Central memory CD8-positive, alpha-beta T cell (primary cell): ENCODE measurements at regions not wholly inside any gene's neighbourhood (a gene's known extent, or its start where the extent isn't known, plus 50 kb on each side); places are given as distances from the start of the nearest gene placed in this dataset.
"Not testable (repeated sequence)": the region's sequence is repeated elsewhere in the genome, so short reads cannot be mapped to it uniquely, and the experiment has no call there.

ENCODE experiments used
- ATAC-seq: fragments of 150-1000 bp; cut with Tn5 transposase; replicated peaks from 2 replicates; pipeline ENCODE4 v1.10.0; 2022; ENCODE audit warnings: mild to moderate bottlenecking, moderate FRiP score, moderate number of reproducible peaks; ENCODE audit not compliant: poor library complexity, severe bottlenecking; ENCODE audit errors: extremely low read depth
- DNase-seq, 2 donors: peaks; one replicate each; pipeline ENCODE4 v3.0.0; 2021; ENCODE audit warnings: low spot score in 2 of 2
- H3K27ac Mint-ChIP-seq: one replicate; pipeline ENCODE4 v1.8.0; 2022; ENCODE audit warnings: low read depth, mild to moderate bottlenecking, moderate library complexity, mixed read lengths
- H3K27me3 Mint-ChIP-seq: one replicate; pipeline ENCODE4 v1.8.0; 2022; ENCODE audit warnings: mixed read lengths
- H3K36me3 Mint-ChIP-seq: one replicate; pipeline ENCODE4 v1.8.0; 2022; ENCODE audit warnings: mild to moderate bottlenecking, moderate library complexity, mixed read lengths; ENCODE audit not compliant: insufficient read depth
- H3K4me1 Mint-ChIP-seq: one replicate; pipeline ENCODE4 v1.8.0; 2022; ENCODE audit warnings: mixed read lengths
- H3K4me3 Mint-ChIP-seq: one replicate; pipeline ENCODE4 v1.8.0; 2022; ENCODE audit warnings: mild to moderate bottlenecking, moderate library complexity, mixed read lengths
- H3K9me3 Mint-ChIP-seq: one replicate; pipeline ENCODE4 v1.8.0; 2022; ENCODE audit warnings: mixed read lengths

DNA sequence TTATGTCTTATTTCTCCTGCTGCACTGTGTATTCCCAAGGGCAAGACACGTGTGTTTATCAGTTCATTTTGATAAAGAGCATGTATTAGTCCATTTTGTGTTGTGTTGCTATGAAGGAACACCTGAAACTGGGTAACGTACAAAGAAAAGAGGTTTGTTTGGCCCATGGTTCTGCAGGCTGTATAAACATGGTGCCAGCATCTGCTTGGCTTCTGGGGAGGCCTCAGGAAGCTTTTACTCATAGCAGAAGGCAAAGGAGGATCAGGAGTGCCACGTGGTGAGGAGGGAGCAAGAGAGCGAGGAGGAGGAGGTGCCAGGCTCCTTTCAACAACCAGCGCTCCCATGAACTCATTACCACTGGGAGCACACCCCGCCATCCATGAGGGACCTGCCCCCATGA is 214.0 kb downstream of the UQCRFS1 start:
- Mint-ChIP-seq H3K4me1 (no peaks in the 10 kb centered on the region), H3K4me3 (no peak overlapping the region), H3K27me3 (peaks cover 31% of the 10 kb centered on the region), H3K9me3 (peaks cover 8% of the 10 kb centered on the region), H3K36me3 (no peaks in the 10 kb centered on the region), H3K27ac (no peak overlapping the region)
- ATAC-seq: no peak
- no peak for DNase-seq

- not testable (repeated sequence) for H3K27ac Mint-ChIP-seq, ATAC-seq, H3K36me3 Mint-ChIP-seq, DNase-seq, H3K4me3 Mint-ChIP-seq, H3K4me1 Mint-ChIP-seq
- H3K9me3 Mint-ChIP-seq: peaks cover 16% of the 10 kb centered on the region
- H3K27me3 Mint-ChIP-seq: peaks cover 31% of the 10 kb centered on the region
These were observed 215.1 kb downstream of the UQCRFS1 start for GRCh38 chr19:28997866-28998265.

GRCh38 chr19:28990522-28990921 is 222.4 kb downstream of the UQCRFS1 start:
- no peaks in the 10 kb centered on the region for H3K36me3 Mint-ChIP-seq
- peaks cover 12% of the 10 kb centered on the region for H3K9me3 Mint-ChIP-seq
- H3K4me1 Mint-ChIP-seq: no peaks in the 10 kb centered on the region
- H3K27me3 Mint-ChIP-seq: peaks cover 18% of the 10 kb centered on the region
- no peak for ATAC-seq
- no peak for DNase-seq
- no peak overlapping the region for H3K4me3 Mint-ChIP-seq
- H3K27ac Mint-ChIP-seq: no peak overlapping the region

DNA sequence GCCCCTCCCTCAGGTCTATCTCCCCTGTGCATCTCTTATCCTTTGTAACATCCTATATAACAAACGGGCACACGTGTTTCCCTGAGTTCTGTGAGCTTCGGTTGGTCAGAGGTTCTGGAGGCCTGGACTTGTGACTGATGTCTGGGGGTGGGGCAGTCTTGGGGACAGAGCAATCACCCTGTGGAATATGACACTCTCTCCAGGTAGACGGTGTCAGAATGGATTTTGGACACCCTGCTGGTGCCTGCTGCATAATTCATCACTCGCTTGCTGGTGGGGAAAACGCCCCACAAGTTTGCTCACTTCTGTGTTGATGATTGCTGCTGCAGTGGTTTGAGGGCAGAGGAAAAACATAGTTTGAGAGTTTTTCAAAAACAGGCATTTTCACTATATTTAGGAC is 223.2 kb downstream of the UQCRFS1 start:
- H3K27me3 Mint-ChIP-seq: peaks cover 15% of the 10 kb centered on the region

GRCh38 chr19:28988066-28988465 is 224.9 kb downstream of the UQCRFS1 start:
- ATAC-seq (no peak), DNase-seq (no peak)
- peak overlapping the region; percentile 55 for H3K27ac Mint-ChIP-seq
- H3K36me3 Mint-ChIP-seq: no peaks in the 10 kb centered on the region
- H3K9me3 Mint-ChIP-seq: peaks cover 6% of the 10 kb centered on the region
- H3K4me1 Mint-ChIP-seq: no peaks in the 10 kb centered on the region
- H3K27me3 Mint-ChIP-seq: peaks cover 17% of the 10 kb centered on the region
- no peak overlapping the region for H3K4me3 Mint-ChIP-seq

More for the DNA sequence above, 223.2 kb downstream of the UQCRFS1 start:
- no peak for ATAC-seq
- Mint-ChIP-seq H3K36me3 (no peaks in the 10 kb centered on the region), H3K4me3 (no peak overlapping the region), H3K9me3 (peaks cover 12% of the 10 kb centered on the region), H3K4me1 (no peaks in the 10 kb centered on the region), H3K27ac (no peak overlapping the region)
- no peak for DNase-seq

DNA sequence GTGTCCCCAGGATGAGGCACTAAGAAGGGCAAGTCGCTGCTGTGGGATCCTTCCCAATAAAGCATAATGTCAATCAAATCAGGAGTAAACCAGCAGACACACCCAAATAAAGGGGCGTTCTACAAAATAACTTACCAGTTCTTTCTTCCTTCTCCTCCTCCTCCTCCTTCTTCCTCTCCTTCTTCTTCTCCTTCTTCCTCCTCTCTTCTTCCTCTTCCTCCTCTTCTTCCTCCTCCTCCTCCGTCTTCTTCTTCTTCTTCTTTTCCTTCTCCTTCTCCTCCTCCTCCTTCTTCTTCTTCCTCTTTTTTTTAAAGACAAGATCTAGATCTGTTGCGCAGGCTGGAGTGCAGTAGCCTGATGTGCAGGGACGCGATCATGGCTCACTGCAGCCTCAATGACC is 225.8 kb downstream of the UQCRFS1 start:
- H3K27ac Mint-ChIP-seq: no peak overlapping the region
- no peak for ATAC-seq

DNA sequence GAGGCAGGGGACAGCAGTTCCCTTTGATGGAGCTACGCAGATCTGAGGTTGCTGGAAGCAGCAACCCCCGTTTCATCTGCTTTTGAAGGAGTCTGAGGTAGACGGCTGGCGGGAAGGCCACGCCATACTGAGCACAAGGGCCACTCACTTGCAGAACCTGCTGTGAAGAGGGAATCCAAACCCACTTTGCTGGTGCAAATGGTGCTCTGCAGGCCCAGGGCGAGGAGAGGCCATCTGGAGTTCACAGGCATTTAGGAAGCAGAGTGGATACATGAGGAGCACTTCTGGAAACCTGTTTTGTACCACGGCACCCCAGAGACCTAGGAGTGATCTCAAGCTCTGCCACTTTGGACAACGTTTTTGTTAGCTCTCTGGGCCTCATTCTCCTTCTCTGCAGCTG is 227.8 kb downstream of the UQCRFS1 start:
- Mint-ChIP-seq H3K27ac (no peak overlapping the region), H3K36me3 (no peaks in the 10 kb centered on the region), H3K9me3 (no peaks in the 10 kb centered on the region), H3K4me3 (no peak overlapping the region), H3K27me3 (peaks cover 41% of the 10 kb centered on the region), H3K4me1 (no peaks in the 10 kb centered on the region)
- no peak for ATAC-seq
- DNase-seq: no peak

More for the DNA sequence above, 225.8 kb downstream of the UQCRFS1 start:
- H3K36me3 Mint-ChIP-seq: no peaks in the 10 kb centered on the region
- DNase-seq: no peak
- H3K4me3 Mint-ChIP-seq: no peak overlapping the region
- H3K4me1 Mint-ChIP-seq: no peaks in the 10 kb centered on the region
- H3K27me3 Mint-ChIP-seq: peaks cover 26% of the 10 kb centered on the region
- no peaks in the 10 kb centered on the region for H3K9me3 Mint-ChIP-seq

DNA sequence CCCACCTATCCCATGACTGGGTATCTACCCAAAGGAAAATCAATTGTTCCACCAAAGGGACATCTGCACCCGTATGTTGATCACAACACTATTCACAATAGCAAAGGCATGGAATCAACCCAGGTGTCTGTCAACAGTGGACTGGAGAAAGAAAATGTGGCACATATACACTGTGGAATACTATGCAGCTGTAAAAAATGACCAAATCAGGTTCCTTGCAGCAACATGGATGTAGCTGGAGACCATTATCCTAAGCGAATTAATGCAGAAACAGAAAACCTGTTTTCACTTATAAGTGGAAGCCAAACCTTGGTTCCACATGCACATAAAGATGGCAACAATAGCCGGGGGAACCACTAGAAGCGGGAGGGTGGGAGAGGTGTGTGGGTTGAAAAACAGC is 228.6 kb downstream of the UQCRFS1 start:
- peaks cover 50% of the 10 kb centered on the region for H3K27me3 Mint-ChIP-seq
- no peaks in the 10 kb centered on the region for H3K36me3 Mint-ChIP-seq
- H3K9me3 Mint-ChIP-seq: no peaks in the 10 kb centered on the region
- no peak overlapping the region for H3K4me3 Mint-ChIP-seq
- ATAC-seq (no peak), DNase-seq (no peak)
- no peaks in the 10 kb centered on the region for H3K4me1 Mint-ChIP-seq
- H3K27ac Mint-ChIP-seq: no peak overlapping the region

DNA sequence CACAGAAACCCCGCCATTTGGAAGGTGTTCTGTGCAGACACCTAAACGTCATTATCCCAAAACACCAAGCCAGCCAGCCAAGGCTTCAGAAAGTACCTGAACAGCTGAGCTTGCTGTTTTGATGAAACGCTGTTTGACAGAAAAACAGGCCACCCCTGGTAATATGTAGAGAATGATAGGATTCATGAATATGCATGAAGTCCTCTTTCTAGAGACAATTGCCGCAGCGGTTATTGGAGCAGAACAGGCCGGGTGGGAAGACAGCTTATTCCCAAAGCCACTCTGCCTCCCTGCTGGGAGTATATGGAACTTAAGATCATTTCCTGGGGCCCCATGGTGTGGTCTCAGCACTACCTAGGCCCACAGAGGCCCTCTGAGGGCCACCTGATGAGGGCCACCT is 229.5 kb downstream of the UQCRFS1 start:
- no peak overlapping the region for H3K4me3 Mint-ChIP-seq
- no peak for ATAC-seq
- peaks cover 50% of the 10 kb centered on the region for H3K27me3 Mint-ChIP-seq
- H3K9me3 Mint-ChIP-seq: no peaks in the 10 kb centered on the region
- no peak for DNase-seq
- no peaks in the 10 kb centered on the region for H3K36me3 Mint-ChIP-seq
- no peak overlapping the region for H3K27ac Mint-ChIP-seq
- H3K4me1 Mint-ChIP-seq: no peaks in the 10 kb centered on the region

GRCh38 chr19:28981994-28982393 is 231.0 kb downstream of the UQCRFS1 start:
- H3K4me3 Mint-ChIP-seq: no peak overlapping the region
- no peak overlapping the region for H3K27ac Mint-ChIP-seq
- ATAC-seq: no peak
- no peaks in the 10 kb centered on the region for H3K36me3 Mint-ChIP-seq
- DNase-seq: no peak
- H3K4me1 Mint-ChIP-seq: no peaks in the 10 kb centered on the region
- peaks cover 50% of the 10 kb centered on the region for H3K27me3 Mint-ChIP-seq
- H3K9me3 Mint-ChIP-seq: no peaks in the 10 kb centered on the region

DNA sequence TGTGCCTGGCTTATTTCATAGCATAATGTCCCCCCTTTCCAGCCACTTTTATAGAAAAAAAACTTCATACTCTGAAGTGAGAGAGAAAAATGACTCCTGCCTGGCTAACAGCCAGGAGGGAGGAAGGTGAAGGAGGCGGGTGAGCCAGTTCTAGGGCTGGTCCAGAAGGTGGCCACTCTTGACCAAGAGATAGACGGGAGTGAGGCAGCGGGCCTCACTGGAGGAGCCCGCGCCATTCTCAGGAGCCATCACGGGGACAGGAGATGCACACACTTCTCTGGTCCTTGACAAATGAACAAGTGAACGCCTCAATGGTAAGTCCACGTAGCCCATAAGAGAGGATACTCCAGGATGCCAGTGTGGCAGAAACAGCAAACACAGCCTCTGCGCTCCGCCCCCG is 231.4 kb downstream of the UQCRFS1 start:
- no peak overlapping the region for H3K27ac Mint-ChIP-seq
- peaks cover 48% of the 10 kb centered on the region for H3K27me3 Mint-ChIP-seq
- ATAC-seq: no peak
- DNase-seq: no peak
- no peaks in the 10 kb centered on the region for H3K9me3 Mint-ChIP-seq
- H3K4me3 Mint-ChIP-seq: no peak overlapping the region
- H3K4me1 Mint-ChIP-seq: no peaks in the 10 kb centered on the region
- H3K36me3 Mint-ChIP-seq: no peaks in the 10 kb centered on the region

DNA sequence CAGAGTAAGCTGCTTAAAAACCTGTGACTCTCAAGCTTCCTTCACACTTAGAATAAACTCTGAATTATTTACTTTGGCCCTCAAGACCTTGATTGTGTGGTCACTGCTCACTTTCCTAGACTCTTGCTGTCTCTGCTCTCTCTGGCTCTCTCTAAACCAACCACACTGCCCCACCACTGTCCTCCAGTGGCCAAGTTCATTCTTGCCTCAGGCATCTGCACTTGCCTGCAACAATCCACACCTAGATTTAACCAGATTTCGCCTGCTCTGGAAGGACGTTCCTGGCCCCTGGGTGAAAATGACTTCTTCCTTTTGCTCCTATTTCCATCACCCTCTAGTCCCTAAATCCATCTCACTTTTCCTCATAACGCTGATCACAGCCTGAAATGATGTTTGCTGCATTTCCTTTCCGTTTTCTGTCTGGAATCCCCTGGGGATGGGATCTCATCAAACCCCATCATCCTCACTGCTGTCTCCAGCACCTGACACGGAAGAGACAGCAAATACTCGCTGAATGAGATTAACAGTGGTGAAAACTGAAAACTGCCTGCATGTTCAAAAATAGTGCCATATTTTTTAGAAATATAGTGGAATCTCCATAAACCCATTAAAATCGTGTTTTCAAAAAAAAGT is 232.6 kb downstream of the UQCRFS1 start:
- no peaks in the 10 kb centered on the region for H3K36me3 Mint-ChIP-seq
- no peak overlapping the region for H3K4me3 Mint-ChIP-seq
- H3K27ac Mint-ChIP-seq: no peak overlapping the region
- H3K9me3 Mint-ChIP-seq: no peaks in the 10 kb centered on the region
- peaks cover 36% of the 10 kb centered on the region for H3K27me3 Mint-ChIP-seq
- H3K4me1 Mint-ChIP-seq: no peaks in the 10 kb centered on the region
- DNase-seq (no peak), ATAC-seq (no peak)

DNA sequence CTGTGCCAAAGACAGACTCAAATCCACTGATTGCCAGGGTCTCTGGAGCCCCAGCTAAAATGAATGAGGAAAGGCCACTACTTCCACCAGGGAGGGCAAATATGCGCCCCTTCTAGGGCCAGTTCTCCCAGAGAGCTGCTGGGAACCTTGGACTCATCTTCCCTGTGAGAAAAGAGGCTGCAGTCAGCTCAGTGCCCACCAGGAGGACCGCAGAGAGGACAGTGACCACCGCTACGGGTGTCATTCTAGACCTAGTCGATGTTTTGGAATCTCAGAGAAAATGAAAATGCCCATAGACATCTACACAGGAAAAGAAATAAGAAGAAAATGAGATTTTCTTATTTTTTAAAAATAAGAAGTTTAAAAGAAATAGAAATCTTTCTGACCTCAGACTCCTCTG is 235.1 kb downstream of the UQCRFS1 start:
- no peaks in the 10 kb centered on the region for H3K36me3 Mint-ChIP-seq
- ATAC-seq (no peak), DNase-seq (no peak)
- peaks cover 36% of the 10 kb centered on the region for H3K27me3 Mint-ChIP-seq
- no peak overlapping the region for H3K27ac Mint-ChIP-seq
- H3K9me3 Mint-ChIP-seq: no peaks in the 10 kb centered on the region
- no peak overlapping the region for H3K4me3 Mint-ChIP-seq
- no peaks in the 10 kb centered on the region for H3K4me1 Mint-ChIP-seq
